ENCODE measurements at regions not wholly inside any gene's neighbourhood (a gene's known extent, or its start where the extent isn't known, plus 50 kb on each side); places are given as distances from the start of the nearest gene placed in this dataset.

DNA sequence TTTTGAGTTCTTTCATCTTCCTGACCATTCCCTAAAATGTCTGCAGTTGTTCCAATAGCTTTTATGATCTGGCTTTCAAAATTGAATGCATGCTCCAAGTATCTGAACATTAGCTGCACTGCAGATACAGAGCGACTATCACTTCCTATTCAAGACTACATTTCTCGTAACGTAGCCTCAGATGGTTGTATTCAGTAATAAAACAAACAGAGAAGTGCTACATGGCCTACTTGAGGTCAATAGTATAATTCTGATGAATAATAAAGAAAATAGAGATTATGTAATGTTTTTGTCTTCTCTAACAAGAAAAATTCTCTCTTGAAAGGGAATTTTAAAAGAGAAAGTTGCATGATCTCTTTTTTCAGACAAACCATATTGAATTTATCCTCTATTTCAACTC, 333.9 kb upstream of the IRAK1BP1 start:
- TF ChIP-seq, protein P1, sequence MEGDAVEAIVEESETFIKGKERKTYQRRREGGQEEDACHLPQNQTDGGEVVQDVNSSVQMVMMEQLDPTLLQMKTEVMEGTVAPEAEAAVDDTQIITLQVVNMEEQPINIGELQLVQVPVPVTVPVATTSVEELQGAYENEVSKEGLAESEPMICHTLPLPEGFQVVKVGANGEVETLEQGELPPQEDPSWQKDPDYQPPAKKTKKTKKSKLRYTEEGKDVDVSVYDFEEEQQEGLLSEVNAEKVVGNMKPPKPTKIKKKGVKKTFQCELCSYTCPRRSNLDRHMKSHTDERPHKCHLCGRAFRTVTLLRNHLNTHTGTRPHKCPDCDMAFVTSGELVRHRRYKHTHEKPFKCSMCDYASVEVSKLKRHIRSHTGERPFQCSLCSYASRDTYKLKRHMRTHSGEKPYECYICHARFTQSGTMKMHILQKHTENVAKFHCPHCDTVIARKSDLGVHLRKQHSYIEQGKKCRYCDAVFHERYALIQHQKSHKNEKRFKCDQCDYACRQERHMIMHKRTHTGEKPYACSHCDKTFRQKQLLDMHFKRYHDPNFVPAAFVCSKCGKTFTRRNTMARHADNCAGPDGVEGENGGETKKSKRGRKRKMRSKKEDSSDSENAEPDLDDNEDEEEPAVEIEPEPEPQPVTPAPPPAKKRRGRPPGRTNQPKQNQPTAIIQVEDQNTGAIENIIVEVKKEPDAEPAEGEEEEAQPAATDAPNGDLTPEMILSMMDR (IDR thresholded peaks at IDR 0.05) = no peak
- TF ChIP-seq POLR2A (IDR thresholded peaks at IDR 0.05) (no peak), POLR2AphosphoS5 (IDR thresholded peaks at IDR 0.05) (no peak)

All from breast epithelium (tissue), 3 donors.